ENCODE measurements at regions not wholly inside any gene's neighbourhood (a gene's known extent, or its start where the extent isn't known, plus 50 kb on each side); places are given as distances from the start of the nearest gene placed in this dataset.

GRCh38 chr3:106083207-106083606 is 214.4 kb upstream of the CBLB start:
- DNase-seq (ENCODE audit: low spot score in 2 of 2) = no peak
- 54 to 56% methylated on average over 1 of the region's 1 CpG for WGBS, 2 donors
- intact Hi-C loops (cut with DNase I; ENCODE audit: low total_unique reads) = no loop called here
- TF ChIP-seq CTCF (IDR thresholded peaks at IDR 0.05) (no peak), POLR2A (IDR thresholded peaks at IDR 0.05) (no peak)
- no peak overlapping the region for H3K4me3 ChIP-seq (ENCODE audit: low read depth, poor library complexity, severe bottlenecking)

GRCh38 chr3:106083854-106084253 is 215.0 kb upstream of the CBLB start:
- intact Hi-C loops (cut with DNase I; ENCODE audit: low total_unique reads) = no loop called here
- H3K4me3 ChIP-seq (ENCODE audit: low read depth, poor library complexity, severe bottlenecking) = no peak overlapping the region
- TF ChIP-seq CTCF (IDR thresholded peaks at IDR 0.05) (no peak), POLR2A (IDR thresholded peaks at IDR 0.05) (no peak)
- WGBS, 2 donors = 92 to 97% methylated on average over 1 of the region's 1 CpG
- DNase-seq (ENCODE audit: low spot score in 2 of 2) = no peak

DNA sequence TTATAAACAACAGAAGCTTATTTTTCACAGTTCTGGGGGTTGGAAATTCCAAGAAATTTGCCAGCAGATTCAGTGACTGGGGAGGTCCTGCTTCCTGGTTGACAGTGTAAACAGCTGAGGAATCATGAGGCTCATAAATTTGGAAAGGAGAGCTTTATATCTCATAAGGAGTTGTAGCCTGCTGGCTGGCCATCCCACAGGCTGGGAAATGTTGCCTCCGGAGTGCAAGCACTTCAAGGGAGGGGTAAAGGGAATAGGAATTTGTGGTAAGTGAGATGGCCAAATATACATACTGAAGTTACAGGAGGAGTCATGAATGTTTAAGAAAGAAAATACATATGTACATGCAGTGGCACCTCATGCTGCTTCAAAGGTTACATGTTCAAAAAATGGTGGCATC is 217.2 kb upstream of the CBLB start:
- TF ChIP-seq CTCF (IDR thresholded peaks at IDR 0.05) (no peak), POLR2A (IDR thresholded peaks at IDR 0.05) (no peak)
- DNase-seq (ENCODE audit: low spot score in 2 of 2) = no peak
- 61 to 65% methylated on average over 1 of the region's 1 CpG for WGBS, 2 donors
- intact Hi-C loops (cut with DNase I; ENCODE audit: low total_unique reads) = no loop called here
- no peak overlapping the region for H3K4me3 ChIP-seq (ENCODE audit: low read depth, poor library complexity, severe bottlenecking)

DNA sequence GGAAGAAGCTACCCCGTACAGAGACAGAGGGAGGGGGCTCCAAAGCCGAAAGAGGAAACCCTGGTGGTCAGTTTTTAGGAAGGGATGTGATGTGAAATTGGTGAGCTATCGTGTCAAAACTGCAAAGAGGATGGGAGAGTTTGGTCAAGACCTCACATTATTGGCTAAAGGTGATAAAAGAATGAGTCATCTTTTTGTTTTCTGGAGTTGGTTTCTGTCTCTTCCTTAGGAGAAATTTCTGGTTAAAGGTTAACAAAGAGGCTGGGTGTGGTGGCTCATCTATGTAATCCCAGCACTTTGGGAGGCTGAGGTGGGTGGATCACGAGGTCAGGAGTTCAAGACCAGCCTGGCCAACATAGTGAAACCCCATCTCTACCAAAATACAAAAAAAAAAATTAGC is 217.8 kb upstream of the CBLB start:
- TF ChIP-seq POLR2A (IDR thresholded peaks at IDR 0.05) = no peak
- no peak for TF ChIP-seq CTCF (IDR thresholded peaks at IDR 0.05)
- whole genome bisulfite sequencing, 2 donors = 84 to 93% methylated on average over 4 of the region's 4 CpGs
- DNase-seq (ENCODE audit: low spot score in 2 of 2) = no peak
- intact Hi-C loops (cut with DNase I; ENCODE audit: low total_unique reads) = no loop called here
- H3K4me3 ChIP-seq (ENCODE audit: low read depth, poor library complexity, severe bottlenecking) = no peak overlapping the region

DNA sequence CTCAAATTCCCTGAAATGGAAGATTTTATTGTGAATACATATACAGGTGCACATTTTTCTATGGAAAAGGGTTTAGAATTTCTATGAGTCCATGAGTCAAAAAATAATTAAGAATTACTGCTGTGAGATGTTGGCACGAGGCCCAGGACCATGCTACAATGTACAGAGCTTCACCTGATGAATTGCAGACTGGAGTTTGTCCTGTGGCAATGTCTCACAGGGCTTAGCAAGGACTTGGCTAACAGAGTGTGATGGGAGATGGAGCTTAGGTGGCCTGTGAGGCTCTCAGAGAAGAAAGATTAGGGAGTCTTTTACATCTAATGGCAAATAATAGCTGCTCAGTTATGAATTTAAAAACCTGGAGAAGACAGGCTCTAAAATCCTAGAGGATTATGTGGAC is 219.5 kb upstream of the CBLB start:
- intact Hi-C loops (cut with DNase I; ENCODE audit: low total_unique reads) = no loop called here
- H3K4me3 ChIP-seq (ENCODE audit: low read depth, poor library complexity, severe bottlenecking) = no peak overlapping the region
- DNase-seq (ENCODE audit: low spot score in 2 of 2) = no peak
- WGBS, 2 donors = 40 to 42% methylated on average over 1 of the region's 1 CpG
- no peak for TF ChIP-seq CTCF (IDR thresholded peaks at IDR 0.05)
- no peak for TF ChIP-seq POLR2A (IDR thresholded peaks at IDR 0.05)

DNA sequence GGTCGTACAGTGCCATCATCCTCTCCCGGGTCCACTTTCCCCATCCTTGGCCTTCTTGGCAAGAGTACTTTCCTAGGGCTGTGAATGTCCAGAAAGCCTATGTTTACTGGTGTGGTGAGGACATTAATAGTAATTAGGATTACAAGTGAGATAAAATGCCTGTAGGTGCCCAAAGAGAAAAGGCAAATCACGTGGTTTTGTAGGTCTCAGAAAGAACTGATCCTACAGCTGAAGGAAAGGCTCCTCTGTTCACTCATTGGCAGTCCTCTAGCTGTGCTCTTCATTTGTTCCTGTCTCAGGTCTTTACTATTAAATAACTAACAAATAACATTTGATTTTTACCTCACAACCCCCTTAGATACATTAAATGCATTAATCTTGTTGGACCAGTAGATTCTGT is 220.1 kb upstream of the CBLB start:
- no peak overlapping the region for H3K4me3 ChIP-seq (ENCODE audit: low read depth, poor library complexity, severe bottlenecking)
- 79 to 96% methylated on average over 3 of the region's 3 CpGs for WGBS, 2 donors
- TF ChIP-seq CTCF (IDR thresholded peaks at IDR 0.05) (no peak), POLR2A (IDR thresholded peaks at IDR 0.05) (no peak)
- no peak for DNase-seq (ENCODE audit: low spot score in 2 of 2)
- intact Hi-C loops (cut with DNase I; ENCODE audit: low total_unique reads) = no loop called here
